ENCODE measurements at regions not wholly inside any gene's neighbourhood (a gene's known extent, or its start where the extent isn't known, plus 50 kb on each side); places are given as distances from the start of the nearest gene placed in this dataset.

GRCh38 chr9:36778682-36779081, 206.0 kb downstream of the MELK start:
- Histone ChIP-seq H3K27ac (ENCODE audit: low read depth, low read length) (no peak overlapping the region), H3K4me2 (ENCODE audit: insufficient read depth in 1 of 2, low read depth in 2 of 2, low read length in 2 of 2) (no peak overlapping the region), H4K5ac (ENCODE audit: insufficient read length, low read depth, low read length) (no peak overlapping the region), H2BK5ac (ENCODE audit: low read depth, low read length) (no peak overlapping the region), H4K8ac (ENCODE audit: extremely low read depth, insufficient read depth, low read length) (no peak overlapping the region), H3K23ac (ENCODE audit: insufficient read length) (no peak overlapping the region), H3K4me1 (replicated peaks in 1 of 4; ENCODE audit: control insufficient read depth in 3 of 4, insufficient read depth in 4 of 4, low read length in 3 of 4) (no peaks in the 10 kb centered on the region; a peak in 1 of 7 replicates), H2BK12ac (ENCODE audit: low read depth, low read length) (no peak overlapping the region), H2AK5ac (ENCODE audit: low read depth, low read length) (no peak overlapping the region), H3K4me3 (ENCODE audit: extremely low read depth in 1 of 4, insufficient read depth in 2 of 4, low read depth in 3 of 4, low read length in 4 of 4) (no peak overlapping the region), H3K9me3 (ENCODE audit: insufficient read depth in 2 of 2, low read depth in 1 of 2, low read length in 1 of 2) (no peaks in the 10 kb centered on the region), H2AFZ (ENCODE audit: low read length) (no peak overlapping the region), H4K20me1 (replicated peaks in 1 of 2; ENCODE audit: control insufficient read depth in 1 of 2, insufficient read depth in 2 of 2, low read length in 2 of 2) (no peaks in the 10 kb centered on the region), H4K91ac (replicated peaks; ENCODE audit: insufficient read length, low read length) (no peak overlapping the region), H3K36me3 (ENCODE audit: control insufficient read depth in 2 of 4, insufficient read depth in 4 of 4, low read length in 3 of 4) (no peaks in the 10 kb centered on the region), H2BK15ac (ENCODE audit: low read length) (no peak overlapping the region), H3K14ac (ENCODE audit: insufficient read length) (no peak overlapping the region), H3K79me1 (ENCODE audit: low read depth, low read length) (no peaks in the 10 kb centered on the region), H2BK20ac (ENCODE audit: low read length) (no peak overlapping the region), H3K79me2 (ENCODE audit: control insufficient read depth in 1 of 2, insufficient read depth in 2 of 2, low read length in 2 of 2) (no peaks in the 10 kb centered on the region), H3K56ac (replicated peaks; ENCODE audit: insufficient read length, low read depth, low read length) (no peak overlapping the region), H3K4ac (replicated peaks; ENCODE audit: insufficient read length, low read depth, low read length) (no peak overlapping the region), H3K27me3 (replicated peaks in 1 of 4; ENCODE audit: control insufficient read depth in 3 of 4, extremely low read depth in 1 of 4, insufficient read depth in 3 of 4, low read length in 3 of 4) (no peaks in the 10 kb centered on the region), H3K18ac (ENCODE audit: extremely low read depth, low read length) (no peak overlapping the region), H3K9ac (replicated peaks in 1 of 4; ENCODE audit: extremely low read depth in 1 of 4, low read depth in 3 of 4, low read length in 3 of 4) (no peak overlapping the region), H2BK120ac (replicated peaks; ENCODE audit: low read depth, low read length) (no peak overlapping the region), H3K23me2 (ENCODE audit: low read depth, low read length) (no peaks in the 10 kb centered on the region; the same call in 1 of the 2 replicates)
- FAIRE-seq (no peak), DNase-seq (ENCODE audit: low read depth in 1 of 2, low spot score in 2 of 2) (no peak)
- ChIA-PET CTCF (ENCODE audit: partially characterized antibody) (interaction anchor here (1.0 to 1.5 kb wide), 2 partner anchors 12 to 57 kb away, joined by 3 to 6 read pairs; no protein-coding TSS in a partner anchor), POLR2A (ENCODE audit: partially characterized antibody) (no interaction called here)
- TF ChIP-seq ATF3 (IDR thresholded peaks at IDR 0.05; ENCODE audit: insufficient read depth, low read depth, low read length) (no peak), KDM5A (IDR thresholded peaks at IDR 0.05; ENCODE audit: low read length) (no peak), CHD1 (IDR thresholded peaks at IDR 0.05; ENCODE audit: low read depth, low read length) (no peak), HDAC6 (IDR thresholded peaks at IDR 0.05; ENCODE audit: low read depth, low read length) (no peak)
- 83% methylated on average over 3 of the region's 3 CpGs; no CpG with 5 or more reads in 1 of the 2 experiments for WGBS, 2 experiments (ENCODE audit: extremely low coverage in 1 of 2, insufficient coverage in 1 of 2, insufficient read length in 1 of 2, insufficient replicate concordance in 2 of 2, low coverage in 1 of 2, low lambda C conversion rate in 2 of 2, missing lambda C conversion rate in 1 of 2)

All from H1 (cell line).